GM21576 (cell line): ENCODE measurements at regions not wholly inside any gene's neighbourhood (a gene's known extent, or its start where the extent isn't known, plus 50 kb on each side); places are given as distances from the start of the nearest gene placed in this dataset.
A peak's percentile ranks its signal among the peaks of the same experiment; 100 is the strongest.
"Not testable (repeated sequence)": the region's sequence is repeated elsewhere in the genome, so short reads cannot be mapped to it uniquely, and the experiment has no call there.

Source experiments
- ATAC-seq: cut with Tn5 transposase; IDR thresholded peaks from one replicate; pipeline ENCODE4 v1.9.1; 2021; ENCODE audit warnings: mild to moderate bottlenecking, moderate library complexity; ENCODE audit not compliant: unreplicated experiment

- ATAC-seq: no peak
Observed at GRCh38 chr4:72205298-72205697, 173.5 kb downstream of the NPFFR2 start.

GRCh38 chr4:72205831-72206230 lies 174.0 kb downstream of the NPFFR2 start:
- ATAC-seq: no peak

GRCh38 chr4:72207196-72207595 lies 175.4 kb downstream of the NPFFR2 start:
- no peak for ATAC-seq

GRCh38 chr4:72208421-72209075 lies 176.7 kb downstream of the NPFFR2 start:
- no peak for ATAC-seq

GRCh38 chr4:72209600-72209999 lies 177.8 kb downstream of the NPFFR2 start:
- peak; percentile 41 for ATAC-seq

GRCh38 chr4:72213763-72214162 lies 182.0 kb downstream of the NPFFR2 start:
- not testable (repeated sequence) for ATAC-seq

GRCh38 chr4:72215198-72215597 lies 183.4 kb downstream of the NPFFR2 start:
- no peak for ATAC-seq

- ATAC-seq: no peak
Observed at GRCh38 chr4:72216539-72217277, 184.9 kb downstream of the NPFFR2 start.

GRCh38 chr4:72218953-72219352 lies 187.2 kb downstream of the NPFFR2 start:
- ATAC-seq: no peak
